Nephron progenitor cell (in vitro differentiated cells): ENCODE measurements at regions not wholly inside any gene's neighbourhood (a gene's known extent, or its start where the extent isn't known, plus 50 kb on each side); places are given as distances from the start of the nearest gene placed in this dataset.

ENCODE experiments used
- DNase-seq: peaks from one replicate; pipeline ENCODE4 v3.0.0; 2021
- H3K27ac Mint-ChIP-seq: 2 replicates; pipeline ENCODE4 v1.8.0; 2021; ENCODE audit warnings: mild to moderate bottlenecking, moderate library complexity, mixed read lengths
- H3K27me3 Mint-ChIP-seq: 2 replicates; pipeline ENCODE4 v1.8.0; 2021; ENCODE audit warnings: mild to moderate bottlenecking, low read depth, mixed read lengths; ENCODE audit not compliant: poor library complexity
- H3K36me3 Mint-ChIP-seq: 2 replicates; pipeline ENCODE4 v1.8.0; 2021; ENCODE audit warnings: low read depth, mixed read lengths
- H3K4me1 Mint-ChIP-seq: 2 replicates; pipeline ENCODE4 v1.8.0; 2021; ENCODE audit warnings: mixed read lengths
- H3K4me3 Mint-ChIP-seq: 2 replicates; pipeline ENCODE4 v1.8.0; 2021; ENCODE audit warnings: mild to moderate bottlenecking, moderate library complexity, mixed read lengths
- H3K9me3 Mint-ChIP-seq: 2 replicates; pipeline ENCODE4 v1.8.0; 2021; ENCODE audit warnings: mild to moderate bottlenecking, moderate library complexity, mixed read lengths
- CTCF ChIP-seq: fragments of 200-600 bp; sonication (generic); IDR thresholded peaks from 2 replicates; pipeline ENCODE4 v1.5.0; 2021; ENCODE audit warnings: antibody characterized with exemption

DNA sequence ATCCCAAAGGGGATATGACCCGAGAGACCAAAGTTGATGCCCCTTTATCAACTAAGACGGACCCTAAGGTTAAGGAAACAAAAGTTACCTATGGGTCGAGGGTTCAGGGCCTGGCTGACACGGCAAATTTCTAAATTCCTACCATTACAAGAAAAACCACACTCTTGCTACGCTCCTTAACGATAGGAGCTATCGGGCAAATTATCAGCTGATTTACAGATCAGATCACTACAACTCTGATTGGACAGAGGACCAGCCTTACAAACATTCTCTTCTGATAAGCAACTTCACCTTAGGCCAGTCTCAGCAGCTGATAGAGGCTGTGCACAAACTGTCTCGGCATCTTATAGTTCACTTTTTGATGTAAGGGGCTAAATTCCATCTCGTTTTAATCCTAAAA is 117.9 kb downstream of the KCTD15 start:
- Mint-ChIP-seq H3K27ac (no peak overlapping the region), H3K4me3 (no peak overlapping the region), H3K4me1 (no peaks in the 10 kb centered on the region), H3K27me3 (peaks cover 29% of the 10 kb centered on the region), H3K36me3 (no peaks in the 10 kb centered on the region), H3K9me3 (peaks cover 11% of the 10 kb centered on the region)
- DNase-seq: no peak
- TF ChIP-seq CTCF: no peak

GRCh38 chr19:33916792-33917191 is 120.1 kb downstream of the KCTD15 start:
- no peak overlapping the region for H3K27ac Mint-ChIP-seq
- DNase-seq: no peak
- H3K4me1 Mint-ChIP-seq: no peaks in the 10 kb centered on the region
- no peaks in the 10 kb centered on the region for H3K36me3 Mint-ChIP-seq
- peaks cover 26% of the 10 kb centered on the region for H3K27me3 Mint-ChIP-seq
- H3K4me3 Mint-ChIP-seq: no peak overlapping the region
- TF ChIP-seq CTCF: no peak
- peaks cover 5% of the 10 kb centered on the region for H3K9me3 Mint-ChIP-seq

- DNase-seq: no peak
- peaks cover 5% of the 10 kb centered on the region for H3K9me3 Mint-ChIP-seq
- H3K4me1 Mint-ChIP-seq: no peaks in the 10 kb centered on the region
Observed at GRCh38 chr19:33919291-33919690, 122.6 kb downstream of the KCTD15 start.

DNA sequence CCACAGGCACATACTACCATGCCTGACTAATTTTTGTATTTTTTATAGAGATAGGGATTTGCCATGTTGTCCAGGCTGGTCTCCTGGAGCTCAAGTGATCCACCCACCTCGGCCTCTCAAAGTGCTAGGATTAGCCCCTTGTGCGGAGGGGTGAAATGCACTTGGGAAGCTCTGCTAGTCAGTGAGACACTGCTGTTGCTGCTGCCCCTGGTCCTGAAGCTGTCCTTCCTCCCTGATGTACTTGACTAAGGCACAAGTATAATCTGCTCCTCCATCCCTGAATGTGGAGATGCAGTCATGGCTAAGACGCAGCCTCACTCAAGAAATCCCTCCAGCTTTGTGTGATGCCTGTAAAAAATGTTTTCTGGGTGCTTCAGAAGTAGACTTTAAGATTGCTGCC is 124.5 kb downstream of the KCTD15 start:
- peaks cover 5% of the 10 kb centered on the region for H3K9me3 Mint-ChIP-seq
- H3K27ac Mint-ChIP-seq: no peak overlapping the region
- no peaks in the 10 kb centered on the region for H3K36me3 Mint-ChIP-seq
- H3K4me3 Mint-ChIP-seq: no peak overlapping the region
- no peaks in the 10 kb centered on the region for H3K4me1 Mint-ChIP-seq
- peaks cover 15% of the 10 kb centered on the region for H3K27me3 Mint-ChIP-seq
- no peak for DNase-seq
- no peak for TF ChIP-seq CTCF

More at GRCh38 chr19:33919291-33919690, 122.6 kb downstream of the KCTD15 start:
- Mint-ChIP-seq H3K27ac (no peak overlapping the region), H3K36me3 (no peaks in the 10 kb centered on the region), H3K4me3 (no peak overlapping the region), H3K27me3 (peaks cover 16% of the 10 kb centered on the region)
- no peak for TF ChIP-seq CTCF

DNA sequence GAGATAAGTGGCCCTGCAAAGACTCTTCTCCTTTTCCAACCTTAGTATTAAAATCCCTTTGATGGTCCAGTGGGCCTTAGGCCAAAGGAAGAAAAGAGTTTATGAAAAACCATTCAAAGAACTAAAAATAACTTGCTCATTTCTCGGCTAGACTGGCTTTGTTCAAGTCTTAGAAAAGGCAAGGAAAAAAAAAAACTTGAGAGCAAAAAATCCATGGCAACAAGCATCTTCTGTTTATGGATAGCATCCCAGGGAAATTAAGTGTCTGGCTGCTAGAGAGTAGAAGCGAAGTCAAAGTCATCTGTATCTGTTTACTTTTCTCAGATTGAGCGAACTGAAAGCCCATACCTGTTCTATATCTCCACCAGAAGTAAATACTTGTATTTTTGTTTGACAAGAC is 129.6 kb downstream of the KCTD15 start:
- Mint-ChIP-seq H3K9me3 (no peaks in the 10 kb centered on the region), H3K36me3 (no peaks in the 10 kb centered on the region), H3K4me3 (no peak overlapping the region)

More for the DNA sequence above, 129.6 kb downstream of the KCTD15 start:
- Mint-ChIP-seq H3K27me3 (peaks cover 32% of the 10 kb centered on the region), H3K4me1 (peaks cover 11% of the 10 kb centered on the region), H3K27ac (no peak overlapping the region)
- DNase-seq: no peak
- no peak for TF ChIP-seq CTCF
